SU-DHL-6 (cell line): ENCODE measurements at regions not wholly inside any gene's neighbourhood (a gene's known extent, or its start where the extent isn't known, plus 50 kb on each side); places are given as distances from the start of the nearest gene placed in this dataset.

Experiments used
- H2AFZ ChIP-seq: fragments of 200-600 bp; sonication (generic); 2 replicates; pipeline ENCODE4 v1.6.1; 2014; ENCODE audit warnings: low read depth, mild to moderate bottlenecking, moderate library complexity, mixed read lengths, antibody characterized with exemption, low read length; ENCODE audit not compliant: severe bottlenecking
- H3F3A ChIP-seq: fragments of 200-600 bp; shearing (Covaris generic); 2 replicates; pipeline ENCODE4 v1.6.0; 2016; ENCODE audit warnings: antibody characterized with exemption, mild to moderate bottlenecking; ENCODE audit not compliant: insufficient read depth
- H3K27ac ChIP-seq: fragments of 200-600 bp; sonication (generic); 2 replicates; pipeline ENCODE4 v1.5.1; 2016; ENCODE audit warnings: low read depth, mild to moderate bottlenecking, low read length, moderate library complexity, mixed read lengths
- H3K27me3 ChIP-seq: fragments of 200-600 bp; sonication (generic), shearing (Covaris generic); 2 replicates; pipeline ENCODE4 v1.6.0; 2014; ENCODE audit warnings: mild to moderate bottlenecking, low read length
- H3K36me3 ChIP-seq: fragments of 200-600 bp; sonication (generic); 2 replicates; pipeline ENCODE4 v1.6.1; 2014; ENCODE audit warnings: mild to moderate bottlenecking, low read length, mixed read lengths
- H3K4me2 ChIP-seq: fragments of 300-600, 200-600 bp; shearing (Covaris generic), sonication (generic); 2 replicates; pipeline ENCODE4 v1.6.0; 2014; ENCODE audit warnings: low read length, low read depth, mild to moderate bottlenecking; ENCODE audit not compliant: poor library complexity, severe bottlenecking
- H3K4me3 ChIP-seq: fragments of 200-600 bp; sonication (generic); 2 replicates; pipeline ENCODE4 v1.5.1; 2014; ENCODE audit warnings: antibody characterized with exemption, low read length, mild to moderate bottlenecking, mixed read lengths; ENCODE audit not compliant: insufficient read depth, poor library complexity, severe bottlenecking
- H3K79me2 ChIP-seq: fragments of 200-600 bp; sonication (generic); 2 replicates; pipeline ENCODE4 v1.6.1; 2014; ENCODE audit warnings: mild to moderate bottlenecking, low read length, moderate library complexity; ENCODE audit not compliant: insufficient read depth
- H3K9ac ChIP-seq: fragments of 200-600 bp; sonication (generic); 2 replicates; pipeline ENCODE4 v1.7.0; 2014; ENCODE audit warnings: mild to moderate bottlenecking, low read length
- H3K9me2 ChIP-seq: fragments of 200-600 bp; sonication (generic); replicated peaks from 2 replicates; pipeline ENCODE4 v1.6.1; 2014; ENCODE audit warnings: low read length; ENCODE audit not compliant: insufficient read depth
- H3K9me3 ChIP-seq: fragments of 200-600 bp; sonication (generic); 2 replicates; pipeline ENCODE4 v1.6.1; 2014; ENCODE audit warnings: low read length, mixed read lengths; ENCODE audit not compliant: insufficient read depth
- H4K20me1 ChIP-seq: fragments of 200-600 bp; sonication (generic); 2 replicates; pipeline ENCODE4 v1.6.1; 2014; ENCODE audit warnings: low read depth, mild to moderate bottlenecking, antibody characterized with exemption, low read length, moderate library complexity, mixed read lengths
- CTCF ChIP-seq: fragments of 200-600 bp; sonication (generic); IDR thresholded peaks from one replicate; pipeline ENCODE4 v1.5.1; 2017; ENCODE audit warnings: antibody characterized with exemption, mild to moderate bottlenecking, low read length, moderate library complexity; ENCODE audit not compliant: insufficient read depth, poor library complexity, severe bottlenecking
- EZH2phosphoT487 ChIP-seq: fragments of 200-600 bp; sonication (generic), shearing (Covaris generic); conservative IDR thresholded peaks from 2 replicates; pipeline ENCODE4 v1.6.1; 2018; ENCODE audit warnings: mild to moderate bottlenecking, antibody characterized with exemption, low read length, moderate library complexity, mixed read lengths

GRCh38 chr1:75672528-75673393 is 51.7 kb upstream of the ACADM start:
- no peak overlapping the region for H3K4me2 ChIP-seq
- no peaks in the 10 kb centered on the region for H3K79me2 ChIP-seq
- H3K9me3 ChIP-seq: no peaks in the 10 kb centered on the region
- H3K36me3 ChIP-seq: no peaks in the 10 kb centered on the region
- H3K9me2 ChIP-seq: no peaks in the 10 kb centered on the region
- no peak overlapping the region for H3K27ac ChIP-seq
- H3K4me3 ChIP-seq: no peak overlapping the region
- no peaks in the 10 kb centered on the region for H3K27me3 ChIP-seq
- no peak overlapping the region for H3K9ac ChIP-seq
- H2AFZ ChIP-seq: no peak overlapping the region
- H4K20me1 ChIP-seq: no peaks in the 10 kb centered on the region
- TF ChIP-seq CTCF: no peak
- TF ChIP-seq EZH2phosphoT487: no peak
- no peaks in the 10 kb centered on the region for H3F3A ChIP-seq

GRCh38 chr1:75673399-75673798 is 51.1 kb upstream of the ACADM start:
- no peaks in the 10 kb centered on the region for H3K9me2 ChIP-seq
- no peaks in the 10 kb centered on the region for H3K27me3 ChIP-seq
- H3K9me3 ChIP-seq: no peaks in the 10 kb centered on the region
- H3K9ac ChIP-seq: no peak overlapping the region
- TF ChIP-seq EZH2phosphoT487 (no peak), CTCF (no peak)
- H3K36me3 ChIP-seq: no peaks in the 10 kb centered on the region
- H3K79me2 ChIP-seq: no peaks in the 10 kb centered on the region
- H3K4me3 ChIP-seq: no peak overlapping the region
- no peak overlapping the region for H2AFZ ChIP-seq
- no peaks in the 10 kb centered on the region for H4K20me1 ChIP-seq
- no peak overlapping the region for H3K4me2 ChIP-seq
- no peak overlapping the region for H3K27ac ChIP-seq
- no peaks in the 10 kb centered on the region for H3F3A ChIP-seq

GRCh38 chr1:75673885-75674284 is 50.6 kb upstream of the ACADM start:
- H3K36me3 ChIP-seq: no peaks in the 10 kb centered on the region
- H3K9me2 ChIP-seq: no peaks in the 10 kb centered on the region
- H2AFZ ChIP-seq: no peak overlapping the region
- H4K20me1 ChIP-seq: no peaks in the 10 kb centered on the region
- H3K4me3 ChIP-seq: no peak overlapping the region
- no peaks in the 10 kb centered on the region for H3K9me3 ChIP-seq
- H3K4me2 ChIP-seq: no peak overlapping the region
- TF ChIP-seq EZH2phosphoT487 (no peak), CTCF (no peak)
- H3F3A ChIP-seq: no peaks in the 10 kb centered on the region
- H3K27ac ChIP-seq: no peak overlapping the region
- no peaks in the 10 kb centered on the region for H3K27me3 ChIP-seq
- no peaks in the 10 kb centered on the region for H3K79me2 ChIP-seq
- H3K9ac ChIP-seq: no peak overlapping the region
